Mucosa of stomach (tissue), 1 donor: ENCODE measurements at regions not wholly inside any gene's neighbourhood (a gene's known extent, or its start where the extent isn't known, plus 50 kb on each side); places are given as distances from the start of the nearest gene placed in this dataset.

Experiments
- H3K27me3 ChIP-seq: one replicate; pipeline ENCODE4 v1.7.0; 2013; ENCODE audit warnings: mild to moderate bottlenecking, low read length; ENCODE audit not compliant: control insufficient read depth, insufficient read depth
- H3K36me3 ChIP-seq: one replicate; pipeline ENCODE4 v1.7.0; 2013; ENCODE audit warnings: low read length; ENCODE audit not compliant: control insufficient read depth, insufficient read depth
- H3K4me1 ChIP-seq: one replicate; pipeline ENCODE4 v1.7.0; 2013; ENCODE audit warnings: mild to moderate bottlenecking, low read length; ENCODE audit not compliant: control insufficient read depth, insufficient read depth
- H3K4me3 ChIP-seq: one replicate; pipeline ENCODE4 v1.7.0; 2013; ENCODE audit warnings: low read length
- H3K9ac ChIP-seq: one replicate; pipeline ENCODE4 v1.7.0; 2013; ENCODE audit warnings: mild to moderate bottlenecking, low read length, moderate library complexity
- H3K9me3 ChIP-seq: one replicate; pipeline ENCODE4 v1.7.0; 2013; ENCODE audit warnings: mild to moderate bottlenecking, low read length, moderate library complexity; ENCODE audit not compliant: control insufficient read depth
- donor health status: Pancreatic carcinoma.

DNA sequence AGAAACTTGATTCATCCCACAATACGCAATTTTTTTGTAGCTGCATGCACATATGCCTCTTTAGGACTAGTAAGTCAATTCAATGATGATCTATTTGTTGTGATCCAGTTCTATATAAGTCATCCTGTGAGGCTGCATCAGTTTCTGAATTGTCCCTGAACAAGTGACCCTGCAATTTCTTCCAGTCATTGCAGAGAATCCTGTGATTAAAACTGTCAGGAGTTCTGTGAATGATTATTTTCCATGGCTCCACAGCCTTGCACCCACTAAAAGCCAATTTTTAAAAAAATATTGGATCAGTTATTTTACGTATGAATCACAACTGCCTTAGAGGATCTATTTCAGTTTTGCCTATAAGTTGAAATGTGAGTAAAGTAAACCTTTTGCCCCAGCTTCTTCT is 1585.0 kb upstream of the ACVR2A start:
- Histone ChIP-seq H3K9ac (no peak overlapping the region), H3K27me3 (no peaks in the 10 kb centered on the region), H3K4me1 (no peaks in the 10 kb centered on the region)

DNA sequence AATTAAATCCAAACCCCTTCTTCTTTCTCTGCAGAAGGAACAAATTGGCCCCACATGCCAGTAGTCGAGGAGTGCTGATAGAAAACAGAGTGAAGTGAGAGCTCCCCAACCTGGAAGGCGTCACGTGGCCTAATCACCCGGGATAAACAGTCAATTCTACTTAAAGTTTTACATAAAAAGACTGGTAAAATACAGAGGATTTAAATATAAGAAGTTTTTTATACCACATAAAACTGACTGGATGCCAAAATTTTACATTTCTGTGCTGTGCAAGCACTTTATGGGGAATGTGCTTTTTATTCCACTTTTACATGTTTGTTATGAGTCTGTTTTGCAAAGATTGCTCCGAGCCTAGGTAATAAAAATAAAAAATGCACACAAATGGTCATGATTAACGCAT is 1586.8 kb upstream of the ACVR2A start:
- Histone ChIP-seq H3K36me3 (no peaks in the 10 kb centered on the region), H3K4me3 (no peak overlapping the region), H3K9ac (no peak overlapping the region), H3K4me1 (no peaks in the 10 kb centered on the region), H3K9me3 (no peaks in the 10 kb centered on the region), H3K27me3 (no peaks in the 10 kb centered on the region)

More for the DNA sequence above, 1585.0 kb upstream of the ACVR2A start:
- Histone ChIP-seq H3K36me3 (no peaks in the 10 kb centered on the region), H3K9me3 (no peaks in the 10 kb centered on the region), H3K4me3 (no peak overlapping the region)

GRCh38 chr2:146252119-146252518 is 1592.7 kb upstream of the ACVR2A start:
- H3K9me3 ChIP-seq, result no peaks in the 10 kb centered on the region
- no peaks in the 10 kb centered on the region for H3K36me3 ChIP-seq
- no peak overlapping the region for H3K9ac ChIP-seq
- no peak overlapping the region for H3K4me3 ChIP-seq
- no peaks in the 10 kb centered on the region for H3K4me1 ChIP-seq
- H3K27me3 ChIP-seq, result no peaks in the 10 kb centered on the region

DNA sequence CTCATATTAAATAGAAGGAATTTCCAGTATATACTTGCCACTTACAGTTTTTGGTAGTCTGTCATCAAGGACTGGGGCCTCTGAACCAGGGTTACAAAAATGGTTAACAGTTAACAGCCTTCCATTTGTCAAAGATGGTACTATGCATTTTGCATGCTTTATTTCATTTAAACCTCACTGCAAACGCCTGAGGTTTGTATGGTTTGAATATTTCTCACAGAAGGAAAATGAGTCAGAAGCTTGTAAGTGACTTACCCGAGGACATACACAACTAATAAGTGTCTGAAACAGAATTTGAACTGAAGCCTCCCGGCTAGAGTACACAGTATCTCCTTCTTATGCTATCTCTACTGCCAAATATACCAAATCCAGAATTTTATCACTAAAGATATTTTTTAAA is 1593.5 kb upstream of the ACVR2A start:
- Histone ChIP-seq H3K9ac (no peak overlapping the region), H3K36me3 (no peaks in the 10 kb centered on the region), H3K4me1 (no peaks in the 10 kb centered on the region), H3K4me3 (no peak overlapping the region), H3K9me3 (no peaks in the 10 kb centered on the region), H3K27me3 (no peaks in the 10 kb centered on the region)

DNA sequence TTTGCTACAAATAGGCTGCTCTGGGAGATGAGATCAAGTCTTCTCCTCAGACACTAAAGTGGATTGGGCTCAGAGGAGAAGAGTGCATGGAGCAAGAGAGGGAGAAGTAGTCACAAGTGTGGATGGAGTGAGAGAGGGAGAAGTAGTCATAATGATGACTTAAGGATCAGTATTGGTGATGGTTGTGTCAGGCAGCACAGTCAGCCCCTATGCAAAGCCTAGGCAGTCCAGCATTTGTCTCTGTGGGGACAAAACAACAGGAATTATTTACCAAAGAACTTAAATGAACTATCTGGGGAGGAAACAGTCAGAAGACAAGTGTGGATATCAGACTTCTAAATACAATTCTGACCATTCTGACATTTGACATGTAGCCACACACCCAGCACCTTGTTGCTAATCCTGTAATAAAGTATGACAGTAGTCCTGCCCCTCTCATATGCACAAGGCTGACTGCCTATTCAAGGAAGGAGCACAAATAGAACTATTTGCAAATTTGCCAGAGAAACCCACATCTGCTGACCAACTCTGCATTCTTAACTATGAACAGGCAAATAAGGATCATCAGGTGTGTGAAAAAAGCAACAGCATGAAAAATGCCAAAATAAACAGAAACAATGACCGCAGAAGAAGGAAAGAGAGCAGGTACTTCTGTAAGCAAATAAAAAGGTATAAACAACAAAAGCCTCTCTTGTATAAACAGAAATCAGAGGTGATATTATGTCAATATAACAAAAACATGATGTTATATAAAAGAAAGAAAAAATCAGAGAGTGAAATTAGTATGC is 1597.9 kb upstream of the ACVR2A start:
- no peaks in the 10 kb centered on the region for H3K36me3 ChIP-seq
- H3K27me3 ChIP-seq, result no peaks in the 10 kb centered on the region
- no peaks in the 10 kb centered on the region for H3K4me1 ChIP-seq
- no peak overlapping the region for H3K9ac ChIP-seq
- H3K4me3 ChIP-seq, result no peak overlapping the region
- no peaks in the 10 kb centered on the region for H3K9me3 ChIP-seq

DNA sequence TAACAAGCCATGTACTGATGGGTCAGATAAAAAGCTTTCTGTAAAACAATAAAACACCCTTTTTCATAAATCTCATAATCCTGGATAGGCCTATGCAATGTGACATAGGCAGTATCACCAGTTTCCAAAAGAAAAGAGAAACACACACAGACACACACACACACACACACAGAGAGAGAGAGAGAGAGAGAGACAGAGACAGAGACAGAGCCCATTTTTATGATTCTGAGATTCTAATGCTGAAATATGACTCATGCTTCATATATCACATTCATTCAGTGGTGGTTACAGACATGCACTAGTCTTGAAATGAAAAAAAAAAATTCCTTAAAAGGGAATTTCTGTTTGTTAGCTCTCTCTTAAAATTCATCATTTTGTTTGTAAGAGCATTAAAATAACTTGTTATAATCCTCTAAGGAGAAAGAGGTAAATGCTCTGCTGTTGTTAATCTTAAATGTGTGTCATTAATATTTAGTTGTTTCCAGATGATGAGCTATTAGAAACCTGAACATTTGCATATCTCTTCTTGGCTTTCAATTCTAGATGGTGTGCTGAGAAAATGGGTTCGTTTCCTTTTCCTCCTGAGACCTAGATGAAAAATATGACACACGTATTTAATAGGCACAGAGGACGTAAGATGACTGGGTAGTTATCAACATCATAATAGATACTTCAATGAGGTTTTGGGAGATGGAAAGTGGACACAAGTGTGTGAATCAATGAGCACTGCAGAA is 1598.7 kb upstream of the ACVR2A start:
- H3K27me3 ChIP-seq, result no peaks in the 10 kb centered on the region
- H3K9me3 ChIP-seq, result no peaks in the 10 kb centered on the region
- no peak overlapping the region for H3K9ac ChIP-seq
- no peaks in the 10 kb centered on the region for H3K36me3 ChIP-seq
- H3K4me1 ChIP-seq, result no peaks in the 10 kb centered on the region
- no peak overlapping the region for H3K4me3 ChIP-seq

DNA sequence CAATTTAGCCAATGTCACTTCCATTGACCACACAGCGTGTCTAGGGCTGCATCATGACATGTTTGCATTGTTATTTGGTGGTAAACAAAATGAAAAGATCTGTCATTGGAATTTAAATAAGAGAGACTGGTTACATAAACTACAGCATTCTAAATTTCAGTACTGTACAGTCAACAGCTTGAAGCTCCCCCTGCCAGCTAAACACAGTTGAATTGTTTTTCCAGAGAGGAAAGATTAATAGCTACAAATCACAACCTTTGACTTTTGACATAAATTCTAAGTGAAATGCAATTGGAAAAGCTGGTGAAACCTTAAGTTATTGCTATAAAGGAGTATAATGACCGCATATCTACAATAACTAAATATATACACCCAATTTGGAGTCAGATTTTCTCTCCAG is 1600.0 kb upstream of the ACVR2A start:
- Histone ChIP-seq H3K27me3 (no peaks in the 10 kb centered on the region), H3K9ac (no peak overlapping the region), H3K4me3 (no peak overlapping the region), H3K9me3 (no peaks in the 10 kb centered on the region), H3K4me1 (no peaks in the 10 kb centered on the region), H3K36me3 (no peaks in the 10 kb centered on the region)

- Histone ChIP-seq H3K4me3 (no peak overlapping the region), H3K36me3 (no peaks in the 10 kb centered on the region), H3K27me3 (no peaks in the 10 kb centered on the region), H3K9me3 (no peaks in the 10 kb centered on the region), H3K4me1 (no peaks in the 10 kb centered on the region), H3K9ac (no peak overlapping the region)
These were observed 1600.7 kb upstream of the ACVR2A start for GRCh38 chr2:146244131-146244530.

DNA sequence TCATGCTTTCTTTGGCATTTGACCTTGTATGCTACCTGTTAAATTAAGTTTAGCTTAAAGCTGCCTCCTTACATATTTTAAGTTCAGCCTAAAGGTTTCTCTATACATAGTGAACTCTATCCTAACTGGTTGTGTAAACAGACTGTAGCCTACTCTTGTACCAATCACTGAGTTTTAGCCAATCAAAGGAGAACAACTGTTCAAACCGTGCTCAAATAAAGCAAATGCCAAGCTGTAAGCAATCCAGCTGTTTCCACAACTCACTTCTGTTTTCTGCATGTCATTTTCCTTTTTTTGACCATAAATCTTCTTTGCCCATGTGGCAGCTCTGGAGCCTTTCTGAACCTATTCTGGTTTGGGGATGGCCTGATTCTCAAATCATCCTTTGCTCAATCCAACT is 1603.8 kb upstream of the ACVR2A start:
- H3K9ac ChIP-seq, result no peak overlapping the region
- H3K27me3 ChIP-seq, result no peaks in the 10 kb centered on the region
- no peaks in the 10 kb centered on the region for H3K9me3 ChIP-seq
- no peaks in the 10 kb centered on the region for H3K4me1 ChIP-seq
- no peak overlapping the region for H3K4me3 ChIP-seq
- H3K36me3 ChIP-seq, result no peaks in the 10 kb centered on the region

GRCh38 chr2:146240391-146240790 is 1604.4 kb upstream of the ACVR2A start:
- H3K36me3 ChIP-seq, result no peaks in the 10 kb centered on the region
- no peaks in the 10 kb centered on the region for H3K9me3 ChIP-seq
- H3K27me3 ChIP-seq, result no peaks in the 10 kb centered on the region

DNA sequence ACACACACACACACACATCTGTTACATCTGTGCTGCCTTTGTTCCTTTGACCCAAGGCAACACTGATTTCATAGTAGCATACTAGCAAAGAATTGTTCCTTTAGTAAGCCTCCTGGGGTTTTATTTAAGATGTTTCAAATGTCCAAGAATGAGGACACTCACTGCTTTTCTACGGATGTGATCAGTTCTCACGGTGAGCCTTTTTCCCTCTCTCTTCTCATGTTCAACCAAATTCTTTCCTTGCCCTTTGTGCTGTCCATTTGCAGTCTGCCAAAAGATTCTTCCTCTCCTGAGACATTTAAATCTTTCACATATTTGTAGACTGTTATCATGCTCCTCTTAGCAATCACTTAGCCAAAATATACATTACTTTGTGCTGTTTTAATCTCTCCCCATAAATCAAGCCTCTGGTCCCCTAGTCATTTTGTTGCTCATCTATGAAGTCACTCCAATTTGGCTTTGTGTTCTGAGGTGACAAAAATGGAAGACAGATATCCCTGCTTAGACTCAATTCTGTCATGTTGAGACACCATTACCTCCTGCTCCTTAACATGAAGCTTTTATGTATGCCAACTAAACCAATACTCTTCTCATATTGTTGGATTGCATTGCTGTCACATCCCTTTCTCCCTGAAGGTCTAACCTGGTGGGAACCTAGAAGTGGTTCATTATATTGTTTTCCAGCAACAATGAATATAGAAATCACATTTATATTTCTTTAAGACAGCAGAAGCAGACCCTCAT is 1605.3 kb upstream of the ACVR2A start:
- no peaks in the 10 kb centered on the region for H3K27me3 ChIP-seq
- H3K9ac ChIP-seq, result no peak overlapping the region
- no peak overlapping the region for H3K4me3 ChIP-seq
- H3K9me3 ChIP-seq, result no peaks in the 10 kb centered on the region
- no peaks in the 10 kb centered on the region for H3K36me3 ChIP-seq
- no peaks in the 10 kb centered on the region for H3K4me1 ChIP-seq

More at GRCh38 chr2:146240391-146240790, 1604.4 kb upstream of the ACVR2A start:
- Histone ChIP-seq H3K4me1 (no peaks in the 10 kb centered on the region), H3K4me3 (no peak overlapping the region), H3K9ac (no peak overlapping the region)
